GM21515 (cell line): ENCODE measurements at regions not wholly inside any gene's neighbourhood (a gene's known extent, or its start where the extent isn't known, plus 50 kb on each side); places are given as distances from the start of the nearest gene placed in this dataset.

Experiments
- ATAC-seq: cut with Tn5 transposase; IDR thresholded peaks from one replicate; pipeline ENCODE4 v1.9.1; 2021; ENCODE audit not compliant: unreplicated experiment

- ATAC-seq = no peak
Measured at GRCh38 chr13:60282708-60283107, 114.3 kb upstream of the TDRD3 start.

DNA sequence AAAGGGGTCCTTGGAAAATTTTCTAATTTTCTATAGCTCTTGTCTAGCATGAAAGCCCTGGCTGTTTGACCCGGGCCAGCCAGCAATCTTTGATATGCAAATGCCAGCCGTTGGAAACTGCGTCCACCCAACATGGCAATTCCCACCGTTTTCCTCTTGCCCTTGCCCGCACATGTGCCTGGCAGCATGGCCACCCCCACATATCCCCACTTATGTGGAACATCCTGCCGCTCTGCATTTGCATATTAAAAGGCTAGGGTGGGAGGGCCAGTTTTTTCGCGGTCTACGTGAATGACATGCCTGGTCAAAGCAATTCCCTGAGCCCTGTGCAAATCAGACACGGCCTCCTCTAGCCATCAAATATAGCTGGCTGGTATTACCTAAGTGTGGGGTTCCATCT is 110.3 kb upstream of the TDRD3 start:
- no peak for ATAC-seq

- no peak for ATAC-seq
Measured at GRCh38 chr13:60288569-60288968, 108.5 kb upstream of the TDRD3 start.

DNA sequence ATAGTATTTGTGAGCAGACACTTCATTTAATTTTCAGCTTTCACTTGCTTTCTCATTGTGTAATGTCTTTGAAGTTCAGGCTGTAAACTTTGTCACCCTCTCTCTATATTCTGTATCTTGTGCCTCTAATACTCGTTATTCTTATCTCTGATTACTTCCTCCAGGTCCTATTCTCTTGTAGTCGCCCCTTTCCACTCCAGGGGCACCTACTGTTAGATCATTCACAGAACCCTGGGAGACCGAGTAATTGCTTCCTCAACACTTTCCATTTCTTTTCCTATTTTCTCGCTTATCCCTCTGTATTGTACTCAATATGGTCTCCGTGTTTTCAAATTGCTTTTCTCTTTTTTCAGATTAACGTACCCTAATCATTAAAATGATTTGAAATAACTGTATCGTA is 93.9 kb upstream of the TDRD3 start:
- ATAC-seq = no peak

- ATAC-seq = no peak
Measured at GRCh38 chr13:60311527-60311926, 85.5 kb upstream of the TDRD3 start.

DNA sequence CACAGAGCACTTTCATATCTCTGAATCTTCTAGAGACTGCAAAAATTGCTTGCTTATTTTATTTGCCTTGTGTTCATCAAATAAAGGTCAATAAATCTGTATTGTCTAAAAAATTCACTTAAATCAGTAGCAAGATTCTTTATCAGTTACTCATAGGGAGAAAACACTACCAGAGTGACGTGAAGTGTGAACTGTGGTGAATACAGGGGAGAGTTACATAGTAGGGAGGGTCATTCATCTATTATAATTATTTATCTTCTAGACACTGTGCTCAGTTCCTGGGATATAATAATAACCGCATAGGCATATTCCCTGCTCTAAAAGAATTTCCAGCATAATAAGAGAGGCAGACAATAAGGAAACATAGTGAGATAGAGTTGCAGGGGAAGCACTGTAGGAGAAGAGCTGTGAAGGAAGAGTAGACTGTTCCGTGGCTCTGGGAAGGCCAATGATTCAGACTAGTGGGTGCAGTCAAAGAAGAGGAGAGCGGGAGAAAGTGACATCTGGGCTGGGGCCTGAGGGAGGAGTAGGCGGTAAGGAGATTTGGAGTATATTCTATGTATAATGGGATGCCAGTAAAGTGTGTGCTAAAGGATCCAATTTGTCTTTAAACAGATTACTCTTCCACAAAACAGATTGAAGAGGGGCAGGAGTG is 84.0 kb upstream of the TDRD3 start:
- no peak for ATAC-seq

DNA sequence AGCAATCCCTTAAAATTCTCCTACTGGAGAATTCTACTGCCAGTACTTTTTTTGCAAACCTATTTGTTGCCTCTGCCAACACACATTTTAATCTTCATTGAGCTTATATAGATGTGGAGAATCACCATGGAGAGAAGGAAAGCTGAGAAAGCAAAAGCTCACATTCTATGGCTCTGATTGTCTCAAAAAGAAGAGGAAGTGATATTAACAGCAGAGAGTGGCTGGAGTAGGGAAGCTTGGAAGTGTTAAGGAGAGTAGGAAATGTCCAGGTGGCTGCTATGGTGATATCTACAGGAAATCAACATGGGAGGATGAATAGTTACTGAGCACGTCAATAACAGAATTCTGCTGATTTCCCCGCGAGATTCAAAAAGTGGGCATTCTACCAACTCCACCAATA is 78.8 kb upstream of the TDRD3 start:
- no peak for ATAC-seq

DNA sequence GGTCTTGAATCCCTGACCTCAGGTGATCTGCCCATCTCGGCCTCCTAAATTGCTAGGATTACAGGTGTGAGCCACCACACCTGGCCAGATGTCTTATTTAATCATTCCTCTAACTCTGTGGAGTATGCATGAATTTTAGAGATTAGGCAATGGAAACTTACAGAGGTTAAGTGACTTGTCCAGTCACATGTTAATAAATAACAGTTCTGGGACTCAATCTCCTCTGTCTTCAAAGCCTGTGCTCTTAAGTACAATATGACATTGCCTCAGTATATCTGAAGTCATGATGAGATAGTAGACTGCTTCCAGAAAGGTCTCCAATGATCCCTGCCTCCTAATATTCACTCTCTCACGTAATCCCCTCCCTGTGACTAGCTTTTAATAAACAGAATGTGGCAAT is 72.9 kb upstream of the TDRD3 start:
- ATAC-seq = no peak

DNA sequence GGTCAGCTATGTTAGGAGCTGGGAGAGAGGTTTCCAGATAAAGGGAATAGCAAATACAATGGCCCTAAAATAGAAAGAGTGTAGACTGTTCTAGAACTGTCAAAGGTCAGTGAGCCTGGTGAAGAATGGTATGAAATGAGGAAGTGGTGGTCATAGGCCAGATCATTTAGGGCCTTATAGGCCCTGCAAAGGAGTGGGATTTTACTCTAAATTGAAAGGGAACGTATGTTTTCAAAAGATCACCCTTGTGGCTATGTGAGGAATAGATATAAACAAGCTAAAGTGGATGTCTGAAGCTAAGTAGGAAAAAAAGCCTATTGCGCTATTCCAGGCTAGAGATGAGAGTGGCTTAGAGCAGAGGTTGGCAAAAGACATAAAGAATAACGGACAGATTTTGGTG is 70.7 kb upstream of the TDRD3 start:
- no peak for ATAC-seq

DNA sequence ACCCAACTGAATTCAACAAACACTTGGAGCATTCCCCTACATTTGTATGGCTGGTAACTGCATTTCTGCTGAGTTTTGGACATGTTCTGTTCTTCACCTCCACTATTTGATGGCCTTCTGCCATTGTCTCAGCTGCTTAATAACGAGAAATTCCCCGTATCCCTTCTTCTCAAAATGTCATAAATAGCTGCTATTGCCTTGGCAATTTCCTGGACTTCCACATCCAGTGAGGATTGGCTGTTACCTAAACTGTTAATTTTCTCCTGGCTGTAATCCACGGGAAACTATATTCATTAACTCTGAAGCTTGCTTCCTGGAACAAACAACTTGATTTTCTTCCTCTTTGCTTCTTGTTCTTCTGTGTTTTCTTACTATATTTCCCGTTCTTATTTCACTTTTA is 69.5 kb upstream of the TDRD3 start:
- ATAC-seq = no peak

DNA sequence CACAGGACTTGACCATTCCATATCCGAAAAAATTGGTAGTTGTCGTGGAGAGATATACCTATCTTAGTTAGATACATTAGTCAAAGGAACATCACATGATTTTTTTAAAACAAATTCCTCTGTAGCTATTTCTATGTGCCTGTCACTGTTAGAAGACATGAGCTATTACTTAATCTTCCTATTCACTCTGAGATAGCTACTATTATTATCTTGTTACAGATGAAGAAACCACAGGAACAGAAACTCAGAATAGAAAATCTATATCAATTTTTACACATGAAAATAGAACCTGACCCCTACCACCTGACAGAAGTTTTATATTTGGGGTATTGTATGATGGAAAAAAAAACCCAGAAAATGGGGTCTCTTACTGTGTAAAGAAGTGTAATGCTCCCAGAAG is 68.9 kb upstream of the TDRD3 start:
- ATAC-seq = no peak

GRCh38 chr13:60329221-60329923 is 67.6 kb upstream of the TDRD3 start:
- ATAC-seq = peak; percentile 69

DNA sequence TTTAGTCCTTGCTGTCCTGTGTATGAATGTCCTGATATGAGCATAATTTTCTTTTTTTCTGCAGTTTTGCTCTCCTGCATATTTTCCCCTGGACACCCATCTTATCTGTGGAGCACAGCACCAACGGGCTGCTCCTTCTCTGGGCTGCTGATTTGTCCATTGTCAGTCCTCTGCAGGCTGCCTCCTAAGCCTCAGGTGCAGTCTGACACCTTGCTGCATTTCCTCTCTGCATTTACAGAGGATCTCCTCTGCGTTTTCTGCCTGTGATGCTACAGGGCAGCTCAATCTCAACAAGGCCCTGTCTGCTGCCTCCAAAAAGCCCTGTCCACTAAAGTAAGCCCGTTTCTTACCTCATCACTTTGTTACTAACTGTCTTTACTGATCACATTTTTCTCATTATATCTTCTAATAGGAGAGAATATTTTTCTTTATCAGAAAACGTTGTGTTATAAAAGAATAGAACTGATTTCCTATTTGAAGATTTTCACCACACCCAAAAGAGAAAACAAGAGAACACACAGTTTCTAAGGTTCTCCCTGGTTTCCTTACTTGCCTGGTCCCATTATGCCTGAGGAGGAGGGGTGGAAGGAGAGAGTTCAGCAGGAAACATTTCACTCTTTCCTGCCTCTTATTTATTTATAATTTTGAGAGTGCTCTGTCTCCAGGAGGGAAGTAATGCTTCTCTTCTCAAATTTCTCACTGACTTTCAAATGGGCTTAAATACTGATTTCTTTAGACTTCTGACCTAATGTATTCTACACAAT is 65.6 kb upstream of the TDRD3 start:
- ATAC-seq = no peak

DNA sequence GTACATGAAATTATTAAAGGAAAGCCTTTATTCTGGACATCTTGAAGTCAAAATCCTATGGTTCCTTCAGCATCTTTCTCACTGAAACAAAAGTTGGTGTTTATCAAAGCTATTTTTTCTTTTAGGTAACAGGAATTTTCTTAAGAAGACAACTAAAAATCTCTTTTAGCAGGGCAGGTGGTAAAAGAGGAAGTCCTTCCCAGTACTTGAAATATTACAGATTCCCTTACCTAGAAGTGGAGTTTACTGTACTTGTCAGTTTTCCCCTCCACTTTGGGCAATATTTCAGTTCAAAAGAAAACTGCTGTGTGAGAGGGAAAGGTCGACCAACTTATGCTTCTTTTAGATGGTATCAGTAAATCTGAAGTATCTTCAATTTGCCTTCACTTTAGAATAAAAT is 64.3 kb upstream of the TDRD3 start:
- ATAC-seq = no peak

DNA sequence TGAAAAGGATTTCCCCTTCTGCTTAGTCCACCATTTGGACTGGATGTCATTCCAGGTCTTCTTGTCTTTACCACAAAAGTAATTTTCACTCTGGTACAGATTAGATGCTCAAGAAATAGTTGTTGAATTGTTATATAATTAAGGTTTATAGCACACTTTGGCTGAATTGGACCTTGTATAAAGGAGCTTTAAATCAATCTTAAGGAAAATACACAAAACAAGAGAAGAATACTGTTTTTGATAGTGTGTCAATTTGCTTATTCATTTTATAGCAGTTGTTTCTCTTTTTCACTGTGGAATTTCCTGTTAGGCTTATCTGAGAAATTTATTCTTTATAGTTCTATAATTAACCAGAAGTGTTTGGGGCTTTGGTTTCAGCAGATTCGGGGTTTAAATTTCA is 62.7 kb upstream of the TDRD3 start:
- no peak for ATAC-seq

- ATAC-seq = no peak
Measured at GRCh38 chr13:60335531-60335930, 61.5 kb upstream of the TDRD3 start.

- ATAC-seq = no peak
Measured at GRCh38 chr13:60338754-60339153, 58.3 kb upstream of the TDRD3 start.

- ATAC-seq = no peak
Measured at GRCh38 chr13:60343978-60344377, 53.0 kb upstream of the TDRD3 start.

DNA sequence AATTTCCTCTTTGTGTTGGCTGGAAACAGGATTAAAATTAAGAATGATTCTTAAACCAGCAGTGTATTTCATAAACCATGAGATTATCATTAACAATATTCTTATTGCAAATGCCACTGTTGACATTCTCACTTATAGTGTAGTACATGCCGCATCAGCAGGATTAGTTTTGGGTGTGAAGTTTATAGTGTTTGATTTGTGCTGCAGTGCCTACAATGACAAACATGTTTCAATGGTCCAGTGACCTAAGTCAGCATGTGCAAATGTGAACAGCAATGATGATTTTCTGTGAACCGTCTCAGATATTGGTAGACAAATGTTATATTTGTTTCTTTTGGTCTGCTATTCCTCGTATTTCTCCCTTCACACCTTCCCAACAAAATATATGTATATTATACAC is 49.8 kb upstream of the TDRD3 start:
- ATAC-seq = no peak
